ENCODE measurements at regions not wholly inside any gene's neighbourhood (a gene's known extent, or its start where the extent isn't known, plus 50 kb on each side); places are given as distances from the start of the nearest gene placed in this dataset.

GRCh38 chr3:36206956-36207580 lies 173.2 kb upstream of the STAC start:
- no peaks in the 10 kb centered on the region for H3K9me3 ChIP-seq
- no peaks in the 10 kb centered on the region for H3K27me3 ChIP-seq (replicated peaks; ENCODE audit: insufficient read depth)
- no peaks in the 10 kb centered on the region for H3K4me1 ChIP-seq (replicated peaks)
- H3K27ac ChIP-seq: no peak overlapping the region
- intact Hi-C loops (cut with DNase I): no loop called here
- no peak overlapping the region for H3K4me3 ChIP-seq
- WGBS: 12% methylated on average over 4 of the region's 4 CpGs
- H3K36me3 ChIP-seq: no peaks in the 10 kb centered on the region
- no peak for DNase-seq (ENCODE audit: low spot score)
- TF ChIP-seq, protein P1, sequence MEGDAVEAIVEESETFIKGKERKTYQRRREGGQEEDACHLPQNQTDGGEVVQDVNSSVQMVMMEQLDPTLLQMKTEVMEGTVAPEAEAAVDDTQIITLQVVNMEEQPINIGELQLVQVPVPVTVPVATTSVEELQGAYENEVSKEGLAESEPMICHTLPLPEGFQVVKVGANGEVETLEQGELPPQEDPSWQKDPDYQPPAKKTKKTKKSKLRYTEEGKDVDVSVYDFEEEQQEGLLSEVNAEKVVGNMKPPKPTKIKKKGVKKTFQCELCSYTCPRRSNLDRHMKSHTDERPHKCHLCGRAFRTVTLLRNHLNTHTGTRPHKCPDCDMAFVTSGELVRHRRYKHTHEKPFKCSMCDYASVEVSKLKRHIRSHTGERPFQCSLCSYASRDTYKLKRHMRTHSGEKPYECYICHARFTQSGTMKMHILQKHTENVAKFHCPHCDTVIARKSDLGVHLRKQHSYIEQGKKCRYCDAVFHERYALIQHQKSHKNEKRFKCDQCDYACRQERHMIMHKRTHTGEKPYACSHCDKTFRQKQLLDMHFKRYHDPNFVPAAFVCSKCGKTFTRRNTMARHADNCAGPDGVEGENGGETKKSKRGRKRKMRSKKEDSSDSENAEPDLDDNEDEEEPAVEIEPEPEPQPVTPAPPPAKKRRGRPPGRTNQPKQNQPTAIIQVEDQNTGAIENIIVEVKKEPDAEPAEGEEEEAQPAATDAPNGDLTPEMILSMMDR (IDR thresholded peaks at IDR 0.05): no peak
- TF ChIP-seq POLR2AphosphoS5 (IDR thresholded peaks at IDR 0.05): no peak
- no peak for TF ChIP-seq POLR2A (IDR thresholded peaks at IDR 0.05)

DNA sequence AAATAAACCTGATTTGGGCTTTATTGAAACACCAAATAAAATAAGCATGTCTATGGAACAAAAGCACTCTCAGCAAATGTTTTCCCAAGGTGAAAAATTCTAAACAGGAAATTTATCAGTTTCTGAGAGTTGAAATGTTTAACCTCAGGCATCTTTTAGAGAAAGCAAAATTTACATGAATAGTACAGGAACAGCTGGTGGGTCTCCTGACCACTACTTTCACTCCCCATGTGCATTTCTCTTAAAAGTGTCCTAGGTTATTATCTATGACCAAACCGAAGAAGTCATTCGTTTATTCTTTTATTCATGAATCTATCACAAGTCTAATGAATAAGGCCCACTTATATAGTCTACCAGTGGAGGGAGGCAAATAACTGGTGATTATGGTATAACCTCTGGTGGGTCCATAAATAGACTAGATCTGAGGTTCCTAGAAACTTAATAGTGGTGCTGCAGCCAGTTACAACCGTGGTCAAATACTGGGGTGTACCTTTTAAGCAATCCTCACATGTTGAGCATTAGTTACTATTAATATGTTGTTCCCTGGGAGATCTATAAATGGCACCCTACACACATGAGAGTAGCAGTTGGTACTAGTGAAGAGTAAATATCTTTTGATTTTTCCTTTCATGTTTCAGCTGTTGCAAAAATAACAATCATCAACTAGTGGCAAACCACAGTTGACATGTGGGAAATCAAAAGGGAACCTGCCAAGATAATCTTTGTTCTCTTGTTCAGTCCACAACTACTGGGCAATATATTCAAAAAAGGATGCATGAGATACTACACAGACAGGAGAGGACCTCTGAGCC lies 169.3 kb upstream of the STAC start:
- no peaks in the 10 kb centered on the region for H3K27me3 ChIP-seq (replicated peaks; ENCODE audit: insufficient read depth)
- intact Hi-C loops (cut with DNase I): loop anchor here (10.0 kb wide), 1 partner anchor 104 kb away; no protein-coding TSS in a partner anchor
- TF ChIP-seq POLR2AphosphoS5 (IDR thresholded peaks at IDR 0.05) (no peak), POLR2A (IDR thresholded peaks at IDR 0.05) (no peak)
- TF ChIP-seq, protein P1 (IDR thresholded peaks at IDR 0.05): no peak
- H3K4me1 ChIP-seq (replicated peaks): no peaks in the 10 kb centered on the region
- WGBS: 77% methylated on average over 3 of the region's 3 CpGs
- H3K4me3 ChIP-seq: no peak overlapping the region
- no peaks in the 10 kb centered on the region for H3K36me3 ChIP-seq
- DNase-seq (ENCODE audit: low spot score): no peak
- H3K27ac ChIP-seq: no peak overlapping the region
- H3K9me3 ChIP-seq: no peaks in the 10 kb centered on the region

DNA sequence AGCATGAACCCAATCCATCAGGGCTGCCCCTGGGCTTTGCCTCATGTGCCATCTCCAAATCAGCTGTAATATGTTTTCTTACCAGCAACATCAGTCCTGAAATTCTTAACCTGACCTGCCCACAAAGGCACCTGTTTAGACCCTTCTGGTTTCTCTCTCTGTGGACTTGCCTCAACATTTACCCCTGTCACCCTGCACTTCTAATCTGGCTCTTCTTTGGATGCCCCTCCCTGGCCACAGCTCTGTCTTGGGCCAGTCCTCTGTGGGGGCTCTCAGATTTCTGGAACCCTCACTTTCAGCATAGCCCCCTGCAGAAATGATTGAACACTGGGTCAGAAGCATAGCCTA lies 168.7 kb upstream of the STAC start:
- Histone ChIP-seq H3K4me1 (replicated peaks) (no peaks in the 10 kb centered on the region), H3K27me3 (replicated peaks; ENCODE audit: insufficient read depth) (no peaks in the 10 kb centered on the region), H3K9me3 (no peaks in the 10 kb centered on the region), H3K4me3 (no peak overlapping the region), H3K27ac (no peak overlapping the region), H3K36me3 (no peaks in the 10 kb centered on the region)
- intact Hi-C loops (cut with DNase I): loop anchor here (10.0 kb wide), 1 partner anchor 103 kb away; no protein-coding TSS in a partner anchor
- DNase-seq (ENCODE audit: low spot score): no peak
- no peak for TF ChIP-seq POLR2A (IDR thresholded peaks at IDR 0.05)
- no peak for TF ChIP-seq POLR2AphosphoS5 (IDR thresholded peaks at IDR 0.05)
- TF ChIP-seq, protein P1 (IDR thresholded peaks at IDR 0.05): no peak

GRCh38 chr3:36212251-36212650 lies 168.1 kb upstream of the STAC start:
- intact Hi-C loops (cut with DNase I): loop anchor here (10.0 kb wide), 1 partner anchor 103 kb away; no protein-coding TSS in a partner anchor
- Histone ChIP-seq H3K4me1 (replicated peaks) (no peaks in the 10 kb centered on the region), H3K36me3 (no peaks in the 10 kb centered on the region), H3K27me3 (replicated peaks; ENCODE audit: insufficient read depth) (no peaks in the 10 kb centered on the region), H3K27ac (no peak overlapping the region), H3K4me3 (no peak overlapping the region), H3K9me3 (no peaks in the 10 kb centered on the region)
- no peak for DNase-seq (ENCODE audit: low spot score)
- TF ChIP-seq POLR2AphosphoS5 (IDR thresholded peaks at IDR 0.05) (no peak), POLR2A (IDR thresholded peaks at IDR 0.05) (no peak)
- TF ChIP-seq, protein P1 (IDR thresholded peaks at IDR 0.05): no peak
- 40% methylated on average over 2 of the region's 2 CpGs for WGBS
